ENCODE measurements at regions not wholly inside any gene's neighbourhood (a gene's known extent, or its start where the extent isn't known, plus 50 kb on each side); places are given as distances from the start of the nearest gene placed in this dataset.

DNA sequence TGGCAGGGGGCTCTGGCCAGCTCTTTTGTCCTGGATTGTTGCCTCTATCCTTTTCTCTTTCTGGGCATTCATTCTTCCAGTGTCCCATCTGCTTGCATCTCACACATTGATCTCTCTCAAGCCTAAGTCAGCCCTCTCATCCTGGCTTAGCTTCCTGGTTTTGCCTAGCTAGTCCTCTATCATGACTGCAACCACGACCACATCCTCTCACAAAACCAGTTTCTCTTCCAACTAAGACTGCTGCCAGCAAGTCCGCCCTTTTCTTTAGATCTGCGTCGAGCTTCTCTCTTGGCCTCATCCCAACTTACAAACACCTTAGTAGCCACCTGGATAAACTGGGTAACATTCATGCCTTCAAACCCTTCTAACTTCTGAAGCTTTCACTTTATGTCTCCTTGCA lies 212.2 kb upstream of the HTR2A start:
- Histone ChIP-seq H2BK12ac (ENCODE audit: insufficient read length, low read depth, low read length) (no peak overlapping the region), H3K9ac (ENCODE audit: extremely low read depth, insufficient read length, low read length) (no peak overlapping the region), H4K5ac (ENCODE audit: insufficient read length, low read depth, low read length) (no peak overlapping the region), H2BK15ac (ENCODE audit: low read depth, low read length) (no peak overlapping the region), H3K56ac (ENCODE audit: insufficient read length, low read depth, low read length) (no peak overlapping the region), H2BK5ac (ENCODE audit: insufficient read length, low read length) (no peak overlapping the region), H3K23ac (ENCODE audit: insufficient read length, low read depth, low read length) (no peak overlapping the region), H3T11ph (ENCODE audit: low read length) (no peak overlapping the region), H3K27me3 (ENCODE audit: insufficient read depth, low read length) (no peaks in the 10 kb centered on the region), H3K79me2 (ENCODE audit: insufficient read depth, low read length) (no peaks in the 10 kb centered on the region), H3K14ac (ENCODE audit: insufficient read depth, low read length) (no peak overlapping the region), H2BK20ac (ENCODE audit: low read depth, low read length, poor library complexity, severe bottlenecking) (no peak overlapping the region), H4K8ac (replicated peaks; ENCODE audit: insufficient read length, low read depth, low read length) (no peak overlapping the region), H3K9me3 (ENCODE audit: control insufficient read depth, low read depth, low read length) (no peaks in the 10 kb centered on the region), H3K18ac (ENCODE audit: insufficient read length, low read depth, low read length) (no peak overlapping the region), H2AFZ (ENCODE audit: low read length) (no peak overlapping the region), H2BK120ac (ENCODE audit: low read depth, low read length, poor library complexity, severe bottlenecking) (no peak overlapping the region), H3K4ac (ENCODE audit: low read depth, low read length) (no peak overlapping the region), H3K27ac (ENCODE audit: insufficient read length, low read depth, low read length) (no peak overlapping the region), H4K91ac (ENCODE audit: insufficient read length, low read depth, low read length) (no peak overlapping the region), H3K4me1 (ENCODE audit: insufficient read depth, low read length) (no peaks in the 10 kb centered on the region; the same call in none of the 2 replicates), H3K23me2 (ENCODE audit: insufficient read length, low read depth, low read length, poor library complexity, severe bottlenecking) (no peaks in the 10 kb centered on the region), H3K79me1 (ENCODE audit: insufficient read depth, low read depth, low read length, poor library complexity, severe bottlenecking) (no peaks in the 10 kb centered on the region), H2AK5ac (ENCODE audit: insufficient read length, low read length) (no peak overlapping the region), H3K4me2 (ENCODE audit: insufficient read depth, insufficient read length, low read length) (no peak overlapping the region), H4K20me1 (ENCODE audit: control insufficient read depth, insufficient read depth, insufficient read length) (no peaks in the 10 kb centered on the region)
- H3K36me3 Mint-ChIP-seq (ENCODE audit: insufficient read depth in 1 of 3, low read depth in 3 of 3), result peaks cover 7 to 39% (median 12%) of the 10 kb centered on the region in 3 experiments
- no peak overlapping the region for H3K27ac Mint-ChIP-seq
- TF ChIP-seq, protein P1, sequence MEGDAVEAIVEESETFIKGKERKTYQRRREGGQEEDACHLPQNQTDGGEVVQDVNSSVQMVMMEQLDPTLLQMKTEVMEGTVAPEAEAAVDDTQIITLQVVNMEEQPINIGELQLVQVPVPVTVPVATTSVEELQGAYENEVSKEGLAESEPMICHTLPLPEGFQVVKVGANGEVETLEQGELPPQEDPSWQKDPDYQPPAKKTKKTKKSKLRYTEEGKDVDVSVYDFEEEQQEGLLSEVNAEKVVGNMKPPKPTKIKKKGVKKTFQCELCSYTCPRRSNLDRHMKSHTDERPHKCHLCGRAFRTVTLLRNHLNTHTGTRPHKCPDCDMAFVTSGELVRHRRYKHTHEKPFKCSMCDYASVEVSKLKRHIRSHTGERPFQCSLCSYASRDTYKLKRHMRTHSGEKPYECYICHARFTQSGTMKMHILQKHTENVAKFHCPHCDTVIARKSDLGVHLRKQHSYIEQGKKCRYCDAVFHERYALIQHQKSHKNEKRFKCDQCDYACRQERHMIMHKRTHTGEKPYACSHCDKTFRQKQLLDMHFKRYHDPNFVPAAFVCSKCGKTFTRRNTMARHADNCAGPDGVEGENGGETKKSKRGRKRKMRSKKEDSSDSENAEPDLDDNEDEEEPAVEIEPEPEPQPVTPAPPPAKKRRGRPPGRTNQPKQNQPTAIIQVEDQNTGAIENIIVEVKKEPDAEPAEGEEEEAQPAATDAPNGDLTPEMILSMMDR (conservative IDR thresholded peaks at IDR 0.05), result no peak
- H3K4me1 Mint-ChIP-seq, result peaks cover 40 to 44% of the 10 kb centered on the region in 2 experiments
- peaks cover 9 to 13% of the 10 kb centered on the region in 2 experiments for H3K9me3 Mint-ChIP-seq
- no peak overlapping the region for H3K4me3 Mint-ChIP-seq
- no CpG with 5 or more reads among the region's 4 CpGs for WGBS (ENCODE audit: extremely low coverage, insufficient read length, low lambda C conversion rate)
- no peaks in the 10 kb centered on the region; the same call in 1 of the 2 replicates for H3K27me3 Mint-ChIP-seq (ENCODE audit: low read depth)
- no peak for DNase-seq

All from H9 (cell line).